OCI-LY3 (cell line): ENCODE measurements at regions not wholly inside any gene's neighbourhood (a gene's known extent, or its start where the extent isn't known, plus 50 kb on each side); places are given as distances from the start of the nearest gene placed in this dataset.

Experiments
- EZH2phosphoT487 ChIP-seq: fragments of 200-600 bp; shearing (Covaris generic); IDR thresholded peaks from 2 replicates; pipeline ENCODE4 v1.6.1; 2018; ENCODE audit warnings: antibody characterized with exemption, mixed run types, low read depth
- TF ChIP-seq, protein P1 (sequence below): fragments of 200-600, 300-600 bp; sonication (generic); IDR thresholded peaks from 2 replicates; pipeline ENCODE4 v1.5.1; 2014; ENCODE audit warnings: antibody characterized with exemption, low read length, low read depth

DNA sequence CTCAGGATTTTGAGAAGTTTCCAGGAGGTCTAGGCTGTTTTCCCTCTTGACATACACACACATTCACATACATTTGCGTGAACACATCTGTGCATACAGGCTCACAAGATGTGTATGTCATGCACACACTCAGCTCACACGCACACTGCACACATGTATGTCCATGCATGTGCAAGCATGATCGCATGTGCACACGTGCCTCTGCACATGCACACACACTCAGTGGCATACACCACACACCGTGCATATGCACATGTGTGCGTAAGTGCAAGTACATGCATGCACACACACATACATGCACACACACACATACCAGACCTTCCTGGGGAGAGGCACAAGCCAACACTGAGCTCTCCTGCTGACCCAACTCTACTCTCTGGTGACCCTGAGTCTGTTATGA, 171.4 kb downstream of the RBFOX3 start:
- no peak for TF ChIP-seq EZH2phosphoT487
- TF ChIP-seq, protein P1, sequence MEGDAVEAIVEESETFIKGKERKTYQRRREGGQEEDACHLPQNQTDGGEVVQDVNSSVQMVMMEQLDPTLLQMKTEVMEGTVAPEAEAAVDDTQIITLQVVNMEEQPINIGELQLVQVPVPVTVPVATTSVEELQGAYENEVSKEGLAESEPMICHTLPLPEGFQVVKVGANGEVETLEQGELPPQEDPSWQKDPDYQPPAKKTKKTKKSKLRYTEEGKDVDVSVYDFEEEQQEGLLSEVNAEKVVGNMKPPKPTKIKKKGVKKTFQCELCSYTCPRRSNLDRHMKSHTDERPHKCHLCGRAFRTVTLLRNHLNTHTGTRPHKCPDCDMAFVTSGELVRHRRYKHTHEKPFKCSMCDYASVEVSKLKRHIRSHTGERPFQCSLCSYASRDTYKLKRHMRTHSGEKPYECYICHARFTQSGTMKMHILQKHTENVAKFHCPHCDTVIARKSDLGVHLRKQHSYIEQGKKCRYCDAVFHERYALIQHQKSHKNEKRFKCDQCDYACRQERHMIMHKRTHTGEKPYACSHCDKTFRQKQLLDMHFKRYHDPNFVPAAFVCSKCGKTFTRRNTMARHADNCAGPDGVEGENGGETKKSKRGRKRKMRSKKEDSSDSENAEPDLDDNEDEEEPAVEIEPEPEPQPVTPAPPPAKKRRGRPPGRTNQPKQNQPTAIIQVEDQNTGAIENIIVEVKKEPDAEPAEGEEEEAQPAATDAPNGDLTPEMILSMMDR = no peak
